ENCODE measurements at regions not wholly inside any gene's neighbourhood (a gene's known extent, or its start where the extent isn't known, plus 50 kb on each side); places are given as distances from the start of the nearest gene placed in this dataset.
"Not testable (repeated sequence)": the region's sequence is repeated elsewhere in the genome, so short reads cannot be mapped to it uniquely, and the experiment has no call there.

DNA sequence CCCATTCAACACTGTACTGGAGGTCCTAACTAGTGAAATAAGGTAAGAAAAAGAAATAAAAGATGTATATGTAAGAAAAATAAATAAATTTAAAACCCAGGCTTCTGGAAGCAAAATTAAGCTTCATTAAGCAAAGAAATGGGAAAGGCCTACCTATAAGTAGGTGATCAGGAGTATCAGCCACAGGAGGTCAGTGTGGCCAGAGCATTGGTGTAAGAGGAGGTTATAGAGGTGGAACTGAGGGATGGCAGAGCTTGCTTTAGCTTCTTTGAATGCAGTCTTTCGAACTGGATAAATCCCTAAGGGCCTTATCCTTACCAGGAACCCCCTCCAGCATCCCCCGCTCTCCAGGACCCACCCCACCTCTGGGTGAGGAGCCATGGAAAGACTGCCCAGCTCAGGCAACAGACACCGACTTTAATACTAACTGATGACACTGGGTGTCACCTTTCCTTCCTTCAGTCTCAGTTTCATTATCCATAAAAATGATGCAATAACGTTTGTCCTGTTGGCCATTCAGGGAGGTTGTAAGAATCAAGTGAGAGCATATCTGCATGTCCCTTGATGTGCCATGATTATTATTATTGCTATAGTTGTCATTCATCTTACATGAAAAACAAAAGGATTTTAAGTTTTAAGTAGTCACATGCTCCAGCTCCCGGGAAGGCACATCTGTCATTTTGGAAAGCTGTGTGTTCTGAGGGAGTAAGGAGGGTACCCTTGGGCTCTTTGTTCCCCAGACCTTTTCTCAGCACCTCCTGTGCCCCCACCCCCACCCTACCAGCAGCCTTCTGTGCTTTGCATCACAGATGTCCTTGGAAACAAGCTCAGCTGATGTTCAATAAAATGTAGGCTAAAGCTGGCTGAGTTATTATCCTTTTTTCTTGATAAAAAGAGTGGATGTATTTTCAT lies 50.8 kb upstream of the CTNNA1 start:
- no peak for DNase-seq

DNA sequence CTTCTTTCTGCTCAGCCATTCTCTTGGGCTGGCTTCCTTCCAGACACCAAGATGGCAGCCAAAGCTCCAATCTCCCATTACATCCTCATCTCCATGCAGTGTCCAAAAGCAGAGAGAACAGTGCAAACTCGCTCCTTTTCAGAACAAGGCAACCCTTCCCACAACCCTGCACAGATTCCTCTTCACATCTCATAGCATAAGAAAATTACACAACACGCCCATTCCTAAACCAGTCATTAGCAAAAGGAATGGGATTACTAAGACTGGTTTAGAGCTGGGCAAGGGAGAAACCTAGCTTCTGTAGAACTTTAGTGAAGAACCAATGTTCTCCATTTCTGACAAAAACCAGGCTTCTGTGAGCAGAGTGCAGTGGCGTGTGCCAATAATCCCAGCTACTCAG lies 51.5 kb upstream of the CTNNA1 start:
- no peak for DNase-seq

DNA sequence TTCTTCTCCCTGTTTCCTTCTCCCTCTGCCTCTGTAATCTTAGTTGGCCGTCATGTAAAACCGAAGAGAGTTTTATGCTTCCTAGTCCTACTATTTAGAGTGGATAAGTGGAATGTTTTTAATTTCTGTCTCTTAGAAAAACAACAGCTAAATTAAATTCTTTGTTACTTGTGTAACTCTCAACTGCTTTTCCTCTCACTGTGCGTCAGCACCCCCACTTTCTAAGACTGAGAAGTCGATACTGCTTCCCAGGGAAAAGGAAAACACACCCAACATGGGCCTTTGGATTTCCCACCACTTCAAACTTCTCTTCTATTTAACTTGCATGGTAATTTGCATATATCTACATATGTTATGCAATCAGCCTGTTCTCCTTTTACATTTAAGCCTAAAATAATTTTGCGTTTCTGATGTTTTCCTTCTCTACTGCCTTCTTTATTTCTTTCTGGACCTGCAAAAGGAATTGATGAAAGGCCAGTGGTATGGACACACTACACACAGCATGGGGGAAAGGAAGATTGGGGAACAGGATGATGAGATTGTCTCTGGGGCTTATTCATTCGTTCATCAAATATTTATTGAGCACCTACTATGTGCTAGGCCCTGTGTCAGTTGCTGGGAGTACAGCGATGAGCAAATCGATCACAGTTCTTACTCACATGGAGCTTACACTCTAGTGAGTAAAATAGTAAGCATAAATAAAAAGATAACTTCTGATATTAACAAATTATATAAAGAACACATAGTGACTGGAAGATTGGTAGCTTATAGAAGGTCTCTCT lies 52.5 kb upstream of the CTNNA1 start:
- DNase-seq: no peak

DNA sequence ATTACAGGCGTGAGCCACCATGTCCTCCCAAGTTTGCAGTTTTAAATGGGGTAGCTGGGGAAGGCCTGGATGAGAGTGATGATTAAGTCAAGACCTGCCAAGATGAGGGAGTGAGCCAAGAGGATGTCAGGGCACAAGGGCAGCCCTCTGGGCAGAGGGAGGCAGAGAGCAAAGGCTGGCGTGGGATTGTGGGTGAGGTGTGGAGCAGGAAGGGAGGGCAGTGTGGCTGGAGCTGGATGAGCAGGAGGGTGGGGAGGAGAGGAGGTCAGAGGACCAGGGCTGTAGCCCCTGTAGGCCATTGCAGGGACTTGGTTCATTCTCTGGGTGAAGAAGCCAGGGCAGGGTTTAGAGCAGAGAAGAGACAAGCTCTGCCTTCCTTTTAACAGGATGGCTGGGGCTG lies 53.7 kb upstream of the CTNNA1 start:
- DNase-seq: no peak

DNA sequence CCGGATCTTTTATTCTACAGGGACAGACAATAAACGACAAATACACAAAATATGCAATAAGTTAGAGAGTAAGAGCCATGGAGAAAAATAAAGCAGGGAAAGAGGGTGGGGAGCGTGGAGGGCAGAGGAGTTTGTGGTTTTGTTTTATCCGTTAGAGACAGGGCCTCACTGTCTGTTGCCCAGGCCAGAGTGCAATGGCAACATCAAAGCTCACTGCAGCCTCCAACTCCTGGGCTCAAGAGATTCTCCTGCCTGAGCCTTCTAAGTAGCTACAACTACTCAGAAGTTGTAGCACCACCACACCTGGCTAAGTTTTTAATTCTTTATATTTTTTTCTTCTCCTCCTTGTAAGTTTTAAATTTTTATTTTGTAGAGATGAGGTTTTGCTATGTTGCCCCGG lies 54.5 kb upstream of the CTNNA1 start:
- no peak for DNase-seq

DNA sequence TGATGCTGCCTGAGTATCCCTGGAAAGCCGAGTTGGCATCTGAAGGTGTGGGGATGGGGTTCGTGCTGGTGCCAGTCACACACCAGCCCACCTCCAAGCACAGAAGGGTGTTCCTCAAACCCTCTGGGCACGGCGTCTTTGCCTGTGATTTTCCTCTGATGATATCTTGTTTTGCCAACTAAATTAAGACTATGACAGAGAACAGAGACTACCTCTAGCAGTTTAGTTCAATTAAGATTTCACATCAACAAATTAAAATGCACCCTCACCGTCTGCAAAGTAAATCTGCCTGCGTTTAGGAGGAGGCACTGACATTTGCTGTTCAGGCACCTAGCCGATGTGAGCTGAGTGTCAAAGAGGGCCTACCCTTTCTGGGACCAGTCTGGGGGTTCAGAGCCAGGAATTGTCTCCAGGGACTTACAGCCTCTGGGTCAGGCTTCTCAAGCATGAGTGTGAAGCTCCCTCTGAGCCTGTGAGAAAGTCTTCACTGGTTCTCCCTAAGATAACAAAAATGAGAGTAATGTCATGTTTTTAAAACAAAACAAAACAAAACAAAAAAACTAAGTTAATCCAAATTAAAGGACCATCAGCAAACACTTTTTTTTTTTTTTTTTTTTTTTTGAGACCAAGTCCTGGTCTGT lies 55.4 kb upstream of the CTNNA1 start:
- DNase-seq: no peak

DNA sequence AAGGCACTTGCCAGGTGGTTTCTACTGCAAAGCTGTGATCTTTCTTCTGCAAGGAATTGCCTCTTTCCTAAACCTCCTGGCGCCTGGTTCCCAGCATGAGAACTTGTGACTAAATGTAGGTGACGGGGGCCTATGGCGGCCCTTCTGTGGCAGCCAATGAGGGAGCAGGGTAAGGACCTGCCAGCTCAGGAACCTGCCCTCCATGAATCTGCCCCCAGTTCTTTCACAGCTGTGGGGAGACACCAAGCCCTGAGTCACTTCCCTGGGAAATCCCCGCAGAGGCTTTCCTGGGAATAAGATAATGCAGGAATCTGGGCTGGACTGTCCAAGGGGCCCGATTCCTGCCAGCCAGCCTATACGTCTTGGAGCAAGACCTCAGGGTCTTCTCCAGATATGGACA lies 56.7 kb upstream of the CTNNA1 start:
- no peak for DNase-seq

DNA sequence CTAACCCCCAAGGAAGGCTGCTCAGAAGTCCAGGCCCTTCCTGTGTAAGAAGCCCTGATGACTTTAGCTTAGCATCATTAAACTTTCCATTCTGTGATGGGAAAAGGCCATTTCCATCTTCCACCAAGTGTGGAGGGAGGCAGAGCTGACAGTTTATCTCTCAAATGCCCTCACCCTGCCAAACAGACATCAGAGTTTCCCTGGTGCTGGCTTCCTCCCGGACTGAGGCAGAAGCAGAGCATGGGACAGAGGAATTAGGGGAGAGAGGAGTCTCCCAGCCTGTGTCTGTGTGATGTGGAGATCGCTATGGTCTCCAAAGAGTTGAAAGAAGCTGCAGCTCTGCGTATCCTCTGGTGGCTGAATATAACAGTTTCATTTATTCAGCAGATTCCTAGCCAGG lies 57.4 kb upstream of the CTNNA1 start:
- no peak for DNase-seq

DNA sequence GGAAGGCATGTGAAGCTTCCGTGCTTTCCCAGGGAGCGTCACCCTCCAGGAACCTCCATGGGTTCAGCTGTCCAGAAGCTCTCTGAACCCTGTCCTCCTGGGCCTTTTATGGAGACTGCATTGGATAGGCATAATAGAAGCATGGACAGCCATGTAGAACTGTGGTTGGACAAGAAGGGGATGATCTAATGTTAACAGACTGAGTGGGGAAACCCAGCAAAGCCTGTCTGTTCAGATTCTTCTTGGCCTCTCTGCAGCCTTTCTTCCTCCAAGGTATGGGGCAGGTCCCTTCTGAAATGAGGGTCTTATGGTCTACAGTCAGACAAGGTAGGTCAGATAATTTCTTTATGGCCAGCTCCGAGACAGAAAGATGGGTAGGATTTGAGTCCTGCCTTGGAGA lies 59.1 kb upstream of the CTNNA1 start:
- DNase-seq: no peak

DNA sequence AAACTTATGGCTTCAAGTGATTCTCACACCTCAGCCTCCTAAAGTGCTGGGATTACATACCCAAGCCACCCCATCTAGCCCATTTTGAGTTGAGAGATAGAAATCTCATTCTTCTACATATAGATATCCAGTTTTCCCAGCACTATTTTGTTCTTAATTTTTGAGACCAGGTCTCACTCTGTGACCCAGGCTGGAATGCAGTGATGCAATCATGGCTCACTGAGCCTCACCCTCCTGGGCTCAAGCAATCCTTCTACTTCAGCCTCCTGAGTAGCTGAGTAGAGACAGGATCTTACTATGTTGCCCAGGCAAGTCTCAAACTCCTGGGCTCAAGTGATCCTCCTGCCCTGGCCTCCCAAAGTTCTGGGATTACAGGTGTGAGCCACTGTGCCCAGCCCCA lies 60.9 kb upstream of the CTNNA1 start:
- DNase-seq: no peak

DNA sequence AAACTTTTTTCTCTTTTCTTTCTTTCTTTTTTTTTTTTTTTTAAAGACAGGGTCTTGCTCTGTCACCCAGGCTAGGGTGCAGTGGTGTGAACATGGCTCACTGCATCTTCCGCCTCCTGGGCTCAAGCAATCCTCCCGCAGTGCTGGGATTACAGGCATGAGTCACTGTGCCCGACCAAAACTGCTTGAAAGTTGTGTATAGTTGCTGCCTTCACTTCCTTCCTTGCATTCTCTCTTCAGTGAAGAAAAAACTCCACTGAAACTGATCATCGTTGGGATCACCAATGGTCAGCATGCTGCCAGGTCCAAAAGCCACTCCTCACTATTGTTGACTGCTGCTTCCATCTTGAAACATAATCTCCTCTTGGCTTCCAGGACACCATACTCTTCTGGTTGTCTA lies 66.6 kb upstream of the CTNNA1 start:
- DNase-seq: no peak

DNA sequence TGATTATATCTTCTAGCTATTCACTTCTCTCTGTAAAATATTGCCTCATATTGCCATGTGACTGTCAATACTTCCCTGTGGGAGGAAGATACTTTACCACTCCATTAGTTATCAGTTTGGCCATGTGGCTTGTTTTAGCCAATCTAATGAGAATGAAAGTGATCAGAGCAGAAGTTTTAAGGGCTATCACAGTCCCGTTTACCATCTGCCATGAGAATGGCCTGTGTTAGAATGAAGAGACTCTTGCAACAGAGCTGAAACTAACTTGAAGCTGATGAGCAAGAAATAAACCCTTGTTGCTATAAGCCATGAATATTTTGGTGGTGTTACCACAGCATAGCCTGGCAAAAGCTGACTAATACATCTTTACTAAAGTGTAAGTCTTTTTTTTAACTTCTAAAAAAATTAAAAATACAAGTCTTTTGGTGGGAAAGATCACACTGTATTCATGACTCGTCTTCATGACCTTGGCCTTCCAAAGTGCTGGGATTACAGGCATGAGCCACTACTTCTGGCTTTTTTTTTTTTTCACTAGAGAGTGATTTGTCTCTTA lies 68.0 kb upstream of the CTNNA1 start:
- DNase-seq: no peak

DNA sequence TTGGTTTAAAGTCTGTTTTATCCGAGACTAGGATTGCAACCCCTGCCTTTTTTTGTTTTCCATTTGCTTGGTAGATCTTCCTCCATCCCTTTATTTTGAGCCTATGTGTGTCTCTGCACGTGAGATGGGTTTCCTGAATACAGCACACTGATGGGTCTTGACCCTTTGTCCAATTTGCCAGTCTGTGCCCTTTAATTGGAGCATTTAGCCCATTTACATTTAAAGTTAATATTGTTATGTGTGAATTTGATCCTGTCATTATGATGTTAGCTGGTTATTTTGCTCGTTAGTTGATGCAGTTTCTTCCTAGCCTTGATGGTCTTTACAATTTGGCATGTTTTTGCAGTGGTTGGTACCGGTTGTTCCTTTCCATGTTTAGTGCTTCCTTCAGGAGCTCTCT lies 70.8 kb upstream of the CTNNA1 start:
- DNase-seq: not testable (repeated sequence)

DNA sequence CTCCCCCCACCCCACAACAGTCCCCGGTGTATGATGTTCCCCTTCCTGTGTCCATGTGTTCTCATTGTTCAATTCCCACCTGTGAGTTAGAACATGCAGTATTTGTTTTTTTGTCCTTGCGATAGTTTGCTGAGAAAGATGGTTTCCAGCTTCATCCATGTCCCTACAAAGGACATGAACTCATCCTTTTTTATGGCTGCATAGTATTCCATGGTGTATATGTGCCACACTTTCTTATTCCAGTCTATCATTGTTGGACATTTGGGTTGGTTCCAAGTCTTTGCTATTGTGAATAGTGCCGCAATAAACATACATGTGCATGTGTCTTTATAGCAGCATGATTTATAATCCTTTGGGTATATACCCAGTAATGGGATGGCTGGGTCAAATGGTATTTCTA lies 74.4 kb upstream of the CTNNA1 start:
- DNase-seq: not testable (repeated sequence)

DNA sequence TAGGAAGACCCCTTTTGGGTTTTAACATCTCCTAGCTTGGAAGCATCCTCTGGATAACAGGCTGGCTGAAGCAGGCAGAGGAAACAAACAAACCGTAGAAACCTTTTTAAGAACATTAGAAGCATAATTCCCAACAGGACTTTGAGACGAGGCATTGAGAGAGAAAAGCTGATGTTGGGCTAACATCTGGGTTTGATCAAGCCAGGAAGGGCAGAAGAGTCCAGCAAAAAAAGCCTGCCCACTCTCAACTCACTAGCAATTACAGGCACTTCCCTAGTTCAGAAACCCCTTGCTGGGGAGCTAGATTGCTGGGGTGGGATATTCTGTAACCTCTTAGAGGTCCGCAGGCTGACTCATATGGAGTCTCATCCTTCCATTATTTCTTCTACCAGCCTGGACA lies 75.4 kb upstream of the CTNNA1 start:
- DNase-seq: no peak

DNA sequence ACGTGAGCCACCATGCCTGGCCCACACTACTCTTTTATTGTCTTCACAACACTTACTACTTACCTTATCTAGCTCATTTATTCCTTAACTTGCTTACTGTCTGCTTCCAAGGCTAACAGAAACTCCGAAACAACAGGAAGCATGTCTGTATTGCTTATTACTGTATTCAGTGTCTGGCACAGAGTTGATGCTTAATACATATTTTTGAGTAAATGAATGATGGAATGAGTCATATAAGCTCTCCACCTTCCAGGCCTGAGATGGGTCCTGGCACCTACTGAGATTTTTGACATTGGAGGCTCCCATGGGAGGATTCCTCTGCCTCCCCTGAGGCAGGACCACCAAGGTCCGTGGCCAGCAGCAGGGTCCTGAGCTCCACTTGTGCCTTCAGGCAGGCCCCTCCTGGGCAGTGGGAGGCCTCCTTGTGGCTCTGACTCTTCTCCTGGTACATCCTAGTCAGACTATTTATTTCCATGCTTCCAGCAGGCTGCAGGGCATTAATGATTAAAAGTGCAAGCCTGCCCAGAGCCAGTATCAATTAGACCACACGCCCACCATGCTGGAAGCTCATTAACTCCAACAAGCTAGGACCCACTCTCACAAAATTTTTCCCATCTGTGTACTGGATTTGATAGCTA lies 76.5 kb upstream of the CTNNA1 start:
- DNase-seq: no peak

DNA sequence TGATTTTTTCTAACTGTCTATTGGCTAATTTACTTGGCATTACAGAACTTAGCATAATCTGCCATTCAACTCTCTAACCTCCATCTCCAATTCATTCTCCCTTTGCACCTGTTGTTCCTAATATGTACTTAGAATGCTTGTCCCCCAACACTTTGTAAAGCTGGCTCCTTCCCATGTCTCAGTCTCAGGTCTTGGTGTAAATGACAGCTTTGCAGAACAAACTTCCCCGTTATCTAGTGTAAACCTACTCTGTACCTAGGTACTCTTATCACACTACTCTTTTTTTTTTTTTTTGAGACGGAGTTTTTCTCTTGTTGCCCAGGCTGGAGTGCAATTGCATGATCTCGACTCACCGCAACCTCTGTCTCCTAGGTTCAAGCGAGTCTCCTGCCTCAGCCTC lies 77.2 kb upstream of the CTNNA1 start:
- no peak for DNase-seq

DNA sequence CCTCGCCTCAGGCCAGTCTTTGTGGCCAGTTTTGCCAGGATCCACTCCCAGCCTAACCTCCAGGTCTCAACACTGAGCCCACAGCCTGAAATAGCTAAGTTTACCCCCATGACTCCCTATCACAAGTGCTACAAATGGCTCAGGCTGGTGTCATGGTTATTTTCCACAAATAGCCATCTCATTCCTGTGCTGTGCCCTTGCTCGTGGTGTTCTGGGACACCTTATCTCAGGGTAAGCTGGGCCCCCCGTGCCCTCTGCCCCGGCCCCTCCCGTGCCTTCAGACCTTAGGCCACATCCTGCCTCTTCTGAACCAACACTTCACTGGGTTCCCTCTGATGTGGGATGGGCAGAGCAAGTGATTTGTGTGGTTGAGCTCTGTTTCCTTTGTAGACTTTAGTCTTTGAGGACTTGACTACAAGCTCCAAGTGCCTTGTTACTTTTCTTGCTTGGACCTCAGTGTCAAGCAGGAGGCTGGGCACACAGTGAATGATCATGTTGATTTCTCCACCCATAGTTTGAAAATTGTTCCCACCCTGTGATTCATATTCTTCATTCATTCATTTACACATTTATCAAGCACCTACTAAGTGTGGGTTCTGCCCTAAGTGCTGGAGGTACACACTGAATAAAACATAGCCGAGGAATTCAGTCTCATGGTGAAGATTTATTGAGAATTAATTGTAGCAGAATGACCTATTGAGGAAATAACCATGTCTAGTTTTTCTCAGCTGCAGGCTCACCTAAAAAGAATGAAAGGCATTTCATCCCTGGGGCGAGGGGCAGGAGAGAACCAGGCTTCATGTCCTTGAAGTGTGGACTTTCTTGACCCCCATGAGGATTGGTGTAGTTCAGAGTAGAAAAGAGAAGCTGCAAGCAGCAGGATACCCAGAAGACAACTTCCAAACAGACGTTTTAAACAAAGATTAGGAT lies 84.5 kb upstream of the CTNNA1 start:
- no peak for DNase-seq

DNA sequence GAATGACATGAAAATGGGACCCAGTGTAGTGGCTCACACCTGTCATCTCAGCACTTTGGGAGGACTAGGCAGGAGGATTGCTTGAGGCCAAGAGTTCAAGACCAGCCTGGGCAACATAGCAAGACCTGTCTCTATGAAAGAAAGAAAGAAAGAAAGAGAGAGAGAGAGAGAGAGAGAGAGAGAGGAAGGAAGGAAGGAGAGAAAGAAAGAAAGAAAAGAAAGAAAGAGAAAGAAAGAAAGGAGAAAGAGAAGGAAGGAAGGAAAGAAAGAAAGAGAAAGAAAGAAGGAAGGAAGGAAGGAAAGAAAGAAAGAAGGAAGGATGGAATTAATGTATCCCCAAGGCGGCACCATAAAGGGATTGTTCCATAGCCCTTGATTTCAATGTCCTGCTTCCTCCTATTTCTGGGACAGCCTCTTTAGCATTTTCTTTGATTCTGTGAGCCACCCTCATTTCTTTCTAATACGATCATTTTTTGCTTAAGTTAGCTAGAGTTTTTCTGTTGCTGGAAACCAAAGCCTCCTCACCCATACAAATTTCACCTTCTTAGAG lies 85.4 kb upstream of the CTNNA1 start:
- DNase-seq: not testable (repeated sequence)

DNA sequence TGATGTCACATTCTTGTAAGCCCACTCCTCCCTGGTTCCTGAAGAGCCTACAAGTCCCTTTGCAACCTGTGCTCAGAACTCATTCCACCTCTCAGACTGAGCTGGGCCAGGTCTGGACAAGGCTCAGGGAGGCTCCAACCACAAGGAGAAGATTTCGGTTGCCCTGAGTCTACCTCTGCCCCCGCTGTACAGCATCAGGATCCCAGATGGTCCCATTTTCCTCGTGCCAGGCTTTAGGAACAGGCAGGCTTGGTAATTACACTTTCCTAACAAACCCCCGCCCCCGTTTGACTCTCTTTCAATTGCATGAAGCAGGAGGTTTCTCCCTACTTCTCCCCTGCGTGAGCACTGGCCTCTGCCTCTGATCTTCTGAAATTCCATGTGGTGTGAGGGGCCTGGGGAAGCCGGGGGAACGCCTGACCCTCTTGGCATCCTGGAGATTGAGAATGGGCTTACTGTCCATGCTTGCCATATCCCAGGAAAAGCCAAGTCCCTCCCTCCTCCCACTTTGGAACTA lies 86.9 kb upstream of the CTNNA1 start:
- DNase-seq: no peak

DNA sequence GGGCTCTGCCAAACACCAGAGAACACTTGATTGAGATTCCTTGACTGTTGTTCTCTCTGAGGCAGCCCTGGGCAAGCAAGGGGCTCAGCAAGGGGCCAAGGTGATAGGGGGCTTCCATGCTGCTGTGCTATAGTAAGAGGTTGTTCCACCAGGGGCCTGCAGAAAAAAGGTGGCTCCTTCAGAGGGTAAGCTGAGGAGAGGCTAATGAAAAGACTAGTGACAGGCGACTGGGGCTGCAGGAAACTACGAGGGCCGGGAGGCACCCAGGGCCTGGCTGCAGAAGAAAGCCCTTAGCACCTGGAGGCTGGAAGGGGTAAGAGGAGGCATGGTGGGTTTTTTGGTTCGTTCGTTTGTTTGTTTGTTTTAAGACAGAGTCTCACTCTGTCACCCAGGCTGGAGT lies 88.0 kb upstream of the CTNNA1 start:
- no peak for DNase-seq
